Skeletal muscle tissue (tissue), 3 donors: ENCODE measurements at regions not wholly inside any gene's neighbourhood (a gene's known extent, or its start where the extent isn't known, plus 50 kb on each side); places are given as distances from the start of the nearest gene placed in this dataset.
"Not testable (repeated sequence)": the region's sequence is repeated elsewhere in the genome, so short reads cannot be mapped to it uniquely, and the experiment has no call there.

Experiments
- H3K27ac ChIP-seq: one replicate; pipeline ENCODE4 v1.7.0; 2013; ENCODE audit warnings: mild to moderate bottlenecking, low read depth, low read length, inconsistent platforms
- H3K27me3 ChIP-seq, 3 donors: one replicate each; pipeline ENCODE4 v1.7.0; 2013; ENCODE audit warnings: low read length in 3 of 3; ENCODE audit not compliant: control insufficient read depth in 3 of 3, insufficient read depth in 3 of 3
- H3K36me3 ChIP-seq, 3 donors: one replicate each; pipeline ENCODE4 v1.7.0; 2013; ENCODE audit warnings: low read length in 3 of 3; ENCODE audit not compliant: control insufficient read depth in 3 of 3, insufficient read depth in 3 of 3
- H3K4me1 ChIP-seq, 3 donors: one replicate each; pipeline ENCODE4 v1.7.0; 2013; ENCODE audit warnings: low read length in 3 of 3, mild to moderate bottlenecking in 3 of 3; ENCODE audit not compliant: control insufficient read depth in 3 of 3, insufficient read depth in 3 of 3
- H3K4me3 ChIP-seq, 3 donors: one replicate each; pipeline ENCODE4 v1.7.0; 2013; ENCODE audit warnings: low read length in 3 of 3
- H3K9ac ChIP-seq, 3 donors: one replicate each; pipeline ENCODE4 v1.7.0; 2013; ENCODE audit warnings: low read length in 3 of 3, mild to moderate bottlenecking in 3 of 3, moderate library complexity in 2 of 3, low read depth in 1 of 3
- H3K9me3 ChIP-seq, 3 donors: one replicate each; pipeline ENCODE4 v1.7.0; 2013; ENCODE audit warnings: low read length in 3 of 3; ENCODE audit not compliant: control insufficient read depth in 3 of 3
- donor health status: Osteomylitis.

DNA sequence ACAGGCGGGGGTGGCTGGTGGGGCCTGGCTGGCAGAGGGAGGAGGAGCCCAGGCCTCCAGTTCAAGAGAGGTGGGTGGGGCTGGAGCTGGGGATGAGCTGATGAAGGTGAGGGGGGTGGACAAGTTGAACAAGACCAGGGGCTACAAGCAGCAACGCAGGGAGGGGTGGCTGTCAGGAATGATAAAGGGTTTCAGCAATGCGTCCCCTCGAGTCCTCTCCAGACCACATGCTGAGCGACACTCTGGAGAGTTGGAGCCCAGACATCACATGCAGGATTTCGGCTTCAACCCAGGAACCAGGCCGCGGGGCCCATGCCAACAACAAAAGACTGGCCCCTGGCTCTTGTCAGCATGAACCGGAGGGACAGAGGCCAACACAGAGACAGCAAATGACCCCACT is 480.3 kb downstream of the BRD1 start:
- Histone ChIP-seq H3K36me3 (no peaks in the 10 kb centered on the region), H3K4me3 (no peak overlapping the region), H3K27ac (no peak overlapping the region), H3K27me3 (peaks cover under 1 to 46% (median 4%) of the 10 kb centered on the region in 3 donors), H3K4me1 (no peaks in the 10 kb centered on the region), H3K9ac (no peak overlapping the region), H3K9me3 (peaks cover 0 to 2% (median 0%) of the 10 kb centered on the region in 3 donors)

DNA sequence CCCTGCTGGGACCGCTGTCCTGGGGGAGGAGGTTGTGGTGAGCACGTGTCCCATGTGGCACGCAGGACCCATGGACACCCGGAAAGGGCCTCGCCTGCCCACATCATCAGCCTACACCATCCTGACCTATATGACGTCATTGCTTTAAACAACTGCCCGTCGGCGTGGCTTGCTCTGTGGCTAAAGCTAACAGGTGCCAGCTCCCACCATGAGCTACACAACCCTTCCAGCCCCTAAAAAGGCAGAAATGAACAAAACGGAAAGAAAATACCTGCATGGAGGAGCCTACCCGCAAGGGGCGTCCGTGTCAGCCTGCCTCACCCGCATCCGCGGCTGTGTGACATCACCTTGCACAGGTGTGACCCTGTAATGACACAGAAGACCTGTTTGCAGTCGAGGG is 481.8 kb downstream of the BRD1 start:
- H3K4me3 ChIP-seq = no peak overlapping the region
- H3K36me3 ChIP-seq = no peaks in the 10 kb centered on the region
- no peaks in the 10 kb centered on the region for H3K4me1 ChIP-seq
- no peak overlapping the region for H3K27ac ChIP-seq
- peaks cover 0 to 38% (median 3%) of the 10 kb centered on the region in 3 donors for H3K27me3 ChIP-seq
- no peak overlapping the region for H3K9ac ChIP-seq
- H3K9me3 ChIP-seq = peaks cover 0 to 2% (median 0%) of the 10 kb centered on the region in 3 donors

DNA sequence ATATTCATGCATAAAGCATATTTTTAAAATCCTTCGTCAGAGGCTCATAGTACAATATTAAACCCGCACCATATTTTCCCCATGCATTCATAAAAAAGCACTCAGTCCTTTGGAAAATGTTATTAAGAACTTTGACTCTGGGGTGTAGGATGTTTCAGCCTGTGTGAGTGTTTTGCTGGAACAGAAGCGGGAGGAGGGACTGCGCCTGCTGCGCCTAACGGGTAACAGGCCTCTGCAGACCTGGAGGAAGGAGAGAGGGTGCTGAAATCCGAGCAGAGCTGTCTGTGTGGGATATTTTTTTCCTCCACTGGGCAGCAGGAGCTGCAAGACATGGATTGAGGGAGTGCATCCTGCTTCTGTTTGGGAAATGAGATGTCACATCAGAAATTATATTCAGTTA is 483.0 kb downstream of the BRD1 start:
- Histone ChIP-seq H3K4me3 (no peak overlapping the region), H3K9me3 (peaks cover 0 to 2% (median 0%) of the 10 kb centered on the region in 3 donors), H3K27me3 (peaks cover 0 to 30% (median 3%) of the 10 kb centered on the region in 3 donors), H3K9ac (no peak overlapping the region), H3K4me1 (no peaks in the 10 kb centered on the region), H3K36me3 (no peaks in the 10 kb centered on the region), H3K27ac (no peak overlapping the region)

DNA sequence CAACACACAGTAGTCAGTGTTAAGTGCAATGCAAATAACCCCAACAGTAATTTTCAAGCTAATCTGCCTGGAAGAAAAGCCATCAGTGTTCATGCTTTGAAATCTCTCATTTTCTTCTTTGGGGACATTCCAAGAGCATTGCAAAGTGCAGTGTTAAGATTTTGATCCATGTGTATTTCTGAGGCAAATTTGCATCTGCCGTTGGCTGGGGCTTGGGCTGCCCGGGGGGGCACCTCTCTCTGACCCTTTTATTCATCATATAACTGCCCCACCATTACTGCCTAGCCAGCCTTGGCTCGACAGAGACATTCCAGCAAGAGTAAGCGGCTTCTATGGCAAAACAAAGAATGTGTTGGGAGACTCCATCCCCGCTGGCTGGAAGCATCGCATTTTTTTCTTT is 483.5 kb downstream of the BRD1 start:
- H3K9ac ChIP-seq = no peak overlapping the region
- no peaks in the 10 kb centered on the region for H3K36me3 ChIP-seq
- H3K27me3 ChIP-seq = peaks cover 0 to 25% (median 3%) of the 10 kb centered on the region in 3 donors
- no peaks in the 10 kb centered on the region for H3K4me1 ChIP-seq
- peaks cover 0 to 2% (median 0%) of the 10 kb centered on the region in 3 donors for H3K9me3 ChIP-seq
- H3K27ac ChIP-seq = no peak overlapping the region
- H3K4me3 ChIP-seq = no peak overlapping the region

DNA sequence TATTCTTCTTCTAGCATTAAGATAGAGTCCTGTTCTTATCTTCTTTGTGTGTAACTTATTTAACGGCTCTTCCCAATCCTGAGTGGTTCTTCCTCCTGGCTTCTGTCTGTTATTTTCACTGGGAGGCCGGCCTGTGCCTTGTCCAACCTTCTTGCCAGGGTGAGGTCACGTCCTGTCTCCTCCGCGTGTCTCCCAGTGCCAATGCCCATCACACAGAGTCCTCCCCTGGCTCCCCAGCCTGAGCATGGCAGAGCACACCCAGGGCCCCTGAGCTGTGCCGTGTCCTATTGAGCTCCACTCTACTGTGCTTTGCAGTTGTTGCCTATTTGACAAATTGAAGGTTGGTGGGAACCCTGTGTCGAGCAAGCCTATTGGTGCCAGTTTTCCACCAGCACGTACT is 487.3 kb downstream of the BRD1 start:
- no peaks in the 10 kb centered on the region for H3K36me3 ChIP-seq
- H3K9me3 ChIP-seq = no peaks in the 10 kb centered on the region
- no peak overlapping the region for H3K4me3 ChIP-seq
- H3K9ac ChIP-seq = no peak overlapping the region
- H3K4me1 ChIP-seq = no peaks in the 10 kb centered on the region
- H3K27ac ChIP-seq = no peak overlapping the region
- peaks cover 0 to 14% (median 3%) of the 10 kb centered on the region in 3 donors for H3K27me3 ChIP-seq

DNA sequence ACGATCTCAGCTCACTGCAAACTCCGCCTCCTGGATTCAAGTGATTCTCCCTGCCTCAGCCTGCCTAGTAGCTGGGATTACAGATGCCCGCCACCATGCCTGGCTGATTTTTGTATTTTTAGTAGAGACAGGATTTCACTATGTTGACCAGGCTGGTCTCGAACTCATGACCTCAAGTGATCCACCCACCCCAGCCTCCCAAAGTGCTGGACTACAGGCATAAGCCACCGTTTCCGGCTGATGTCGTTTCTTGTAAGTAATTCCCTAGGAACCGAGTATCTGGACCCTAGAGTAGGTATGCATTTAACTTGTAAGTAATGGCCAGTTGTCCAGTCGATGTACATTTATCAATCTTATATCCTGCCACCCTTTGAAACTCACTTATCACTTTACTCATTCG is 491.2 kb downstream of the BRD1 start:
- not testable (repeated sequence) for H3K27ac ChIP-seq, H3K36me3 ChIP-seq, H3K4me1 ChIP-seq, H3K9me3 ChIP-seq, H3K4me3 ChIP-seq, H3K9ac ChIP-seq
- H3K27me3 ChIP-seq = peaks cover 0 to 21% (median 10%) of the 10 kb centered on the region in 3 donors

DNA sequence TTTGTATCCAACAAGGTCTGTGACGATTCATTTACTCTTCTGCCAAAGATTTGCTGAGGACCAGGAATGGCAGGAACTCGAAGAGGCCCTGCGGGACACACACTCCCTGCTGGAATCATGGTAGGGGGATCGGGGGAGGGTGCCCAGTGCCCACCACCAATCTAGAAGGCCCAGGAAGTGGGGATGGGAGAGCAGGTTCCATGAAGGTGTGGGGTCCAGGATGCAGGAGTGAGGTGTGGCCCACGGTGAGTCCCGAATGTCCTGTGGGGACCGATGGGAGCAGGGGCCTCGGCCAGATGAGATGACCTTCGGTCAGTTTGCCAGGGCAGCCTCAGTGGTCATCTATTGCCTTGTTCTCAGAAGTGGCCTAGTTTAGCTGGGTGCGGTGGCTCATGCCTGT is 492.7 kb downstream of the BRD1 start:
- no peak overlapping the region for H3K4me3 ChIP-seq
- peaks cover 0 to 21% (median 7%) of the 10 kb centered on the region in 3 donors for H3K27me3 ChIP-seq
- no peak overlapping the region for H3K9ac ChIP-seq
- H3K9me3 ChIP-seq = no peaks in the 10 kb centered on the region
- no peak overlapping the region for H3K27ac ChIP-seq
- no peaks in the 10 kb centered on the region for H3K36me3 ChIP-seq
- H3K4me1 ChIP-seq = no peaks in the 10 kb centered on the region

DNA sequence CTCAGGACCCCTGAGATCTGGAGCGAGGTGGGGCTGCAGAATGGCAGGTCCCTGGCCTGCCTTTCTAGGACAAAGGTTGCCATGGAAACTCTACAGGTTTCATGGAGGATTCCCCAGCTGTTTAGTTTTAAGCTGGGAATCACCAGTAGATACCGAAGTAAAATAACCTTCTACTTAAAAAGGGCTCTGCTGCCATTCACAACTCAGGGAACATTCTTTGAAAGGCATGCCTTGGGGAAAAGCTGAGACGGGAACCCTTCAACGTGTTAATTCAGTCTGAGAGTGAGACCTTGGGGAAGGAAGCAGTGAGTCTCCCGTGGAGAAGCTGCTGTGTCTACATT is 493.3 kb downstream of the BRD1 start:
- no peaks in the 10 kb centered on the region for H3K36me3 ChIP-seq
- H3K9me3 ChIP-seq = no peaks in the 10 kb centered on the region
- H3K4me3 ChIP-seq = no peak overlapping the region
- H3K9ac ChIP-seq = no peak overlapping the region
- no peaks in the 10 kb centered on the region for H3K4me1 ChIP-seq
- no peak overlapping the region for H3K27ac ChIP-seq
- peaks cover 0 to 21% (median 7%) of the 10 kb centered on the region in 3 donors for H3K27me3 ChIP-seq

DNA sequence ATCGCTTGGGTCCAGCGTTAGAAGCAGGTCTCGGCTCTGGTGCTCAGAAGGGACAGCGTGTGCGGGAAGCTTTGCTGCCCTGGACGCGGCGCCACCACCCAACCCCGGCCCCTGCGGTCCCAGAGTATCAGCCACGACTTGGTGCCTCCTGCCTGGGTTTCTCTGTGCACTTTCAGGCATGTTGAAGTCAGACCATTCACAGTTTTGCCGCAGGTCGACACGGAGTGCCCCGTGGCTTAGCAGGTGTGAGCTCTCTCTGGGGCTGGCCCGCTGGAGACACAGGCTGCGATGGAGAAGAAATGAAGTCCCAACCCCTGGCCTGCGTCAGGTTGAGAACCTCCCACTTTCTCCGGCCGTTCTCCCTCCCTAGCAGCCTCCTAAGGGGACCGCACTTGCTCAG is 494.5 kb downstream of the BRD1 start:
- Histone ChIP-seq H3K27me3 (peaks cover 0 to 21% (median 7%) of the 10 kb centered on the region in 3 donors), H3K36me3 (no peaks in the 10 kb centered on the region), H3K4me1 (no peaks in the 10 kb centered on the region), H3K9me3 (no peaks in the 10 kb centered on the region), H3K4me3 (no peak overlapping the region), H3K27ac (no peak overlapping the region), H3K9ac (no peak overlapping the region)

DNA sequence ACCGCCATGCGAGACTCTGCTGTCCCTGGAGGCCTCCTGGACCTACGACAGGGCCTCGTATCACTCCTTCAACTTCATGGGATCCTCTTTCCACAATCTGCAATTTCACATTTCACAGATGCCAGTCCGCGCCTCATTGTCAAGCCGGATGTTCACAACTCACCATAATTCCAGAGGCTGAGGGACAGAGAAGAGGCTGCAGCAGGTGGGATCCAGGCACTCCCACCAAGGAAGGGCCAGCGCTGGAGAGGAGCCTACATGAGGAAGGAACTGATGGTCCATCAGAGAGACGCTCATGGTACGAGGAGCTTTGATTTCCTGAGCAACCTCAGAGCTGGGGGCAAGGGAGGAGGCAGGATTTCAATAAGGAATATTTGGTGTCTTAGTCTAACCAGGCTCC is 495.0 kb downstream of the BRD1 start:
- Histone ChIP-seq H3K9me3 (no peaks in the 10 kb centered on the region), H3K36me3 (no peaks in the 10 kb centered on the region), H3K9ac (no peak overlapping the region), H3K4me3 (no peak overlapping the region), H3K27me3 (peaks cover 0 to 21% (median 7%) of the 10 kb centered on the region in 3 donors), H3K4me1 (no peaks in the 10 kb centered on the region), H3K27ac (no peak overlapping the region)

DNA sequence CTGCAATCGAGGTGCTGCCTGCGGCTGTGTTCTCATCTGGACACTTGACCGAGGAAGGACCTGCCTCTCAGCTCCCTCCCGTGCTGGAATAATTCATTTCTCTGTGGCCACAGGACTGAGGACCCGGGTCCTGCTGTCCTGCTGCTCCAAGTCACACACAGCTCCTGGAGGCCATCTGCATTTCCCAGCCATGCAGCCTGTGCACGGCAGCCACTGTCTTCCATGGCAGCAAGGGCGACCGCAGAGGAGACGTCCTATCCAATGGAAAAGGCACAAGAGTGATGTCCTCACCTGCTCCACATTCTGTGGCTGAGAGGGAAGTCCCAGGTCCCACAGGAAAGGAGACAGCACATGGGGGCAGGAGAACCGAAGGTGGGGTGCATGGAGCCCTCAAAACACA is 495.8 kb downstream of the BRD1 start:
- H3K27ac ChIP-seq = no peak overlapping the region
- no peaks in the 10 kb centered on the region for H3K36me3 ChIP-seq
- peaks cover 0 to 21% (median 7%) of the 10 kb centered on the region in 3 donors for H3K27me3 ChIP-seq
- H3K4me3 ChIP-seq = no peak overlapping the region
- peaks cover 0 to 2% (median 0%) of the 10 kb centered on the region in 3 donors for H3K9me3 ChIP-seq
- H3K4me1 ChIP-seq = no peaks in the 10 kb centered on the region
- no peak overlapping the region for H3K9ac ChIP-seq
